SJSA1 (cell line): ENCODE measurements at regions not wholly inside any gene's neighbourhood (a gene's known extent, or its start where the extent isn't known, plus 50 kb on each side); places are given as distances from the start of the nearest gene placed in this dataset.
A peak's percentile ranks its signal among the peaks of the same experiment; 100 is the strongest.

Experiments
- DNase-seq, 2 experiments: peaks; one replicate each; pipeline ENCODE4 v3.0.0-alpha.2; 2015 to 2020; ENCODE audit warnings: low spot score in 2 of 2, low read depth in 1 of 2
- H3K27ac ChIP-seq: fragments of 250-450 bp; sonication (Bioruptor Pico); 2 replicates; pipeline ENCODE4 v1.5.1; 2020; ENCODE audit warnings: mild to moderate bottlenecking, moderate library complexity
- H3K27me3 ChIP-seq: fragments of 250-450 bp; sonication (Bioruptor Pico); replicated peaks from 2 replicates; pipeline ENCODE4 v1.5.1; 2020; ENCODE audit warnings: mild to moderate bottlenecking, moderate library complexity
- H3K36me3 ChIP-seq: fragments of 250-450 bp; sonication (Bioruptor Pico); 2 replicates; pipeline ENCODE4 v1.5.1; 2020; ENCODE audit warnings: mild to moderate bottlenecking
- H3K4me1 ChIP-seq: fragments of 250-450 bp; sonication (Bioruptor Pico); replicated peaks from 2 replicates; pipeline ENCODE4 v1.6.1; 2021; ENCODE audit warnings: mild to moderate bottlenecking
- H3K4me3 ChIP-seq: fragments of 250-450 bp; sonication (Bioruptor Pico); 2 replicates; pipeline ENCODE4 v1.5.1; 2020; ENCODE audit warnings: mild to moderate bottlenecking
- H3K9me3 ChIP-seq: fragments of 250-450 bp; sonication (Bioruptor Pico); replicated peaks from 2 replicates; pipeline ENCODE4 v1.5.1; 2020; ENCODE audit warnings: mild to moderate bottlenecking

DNA sequence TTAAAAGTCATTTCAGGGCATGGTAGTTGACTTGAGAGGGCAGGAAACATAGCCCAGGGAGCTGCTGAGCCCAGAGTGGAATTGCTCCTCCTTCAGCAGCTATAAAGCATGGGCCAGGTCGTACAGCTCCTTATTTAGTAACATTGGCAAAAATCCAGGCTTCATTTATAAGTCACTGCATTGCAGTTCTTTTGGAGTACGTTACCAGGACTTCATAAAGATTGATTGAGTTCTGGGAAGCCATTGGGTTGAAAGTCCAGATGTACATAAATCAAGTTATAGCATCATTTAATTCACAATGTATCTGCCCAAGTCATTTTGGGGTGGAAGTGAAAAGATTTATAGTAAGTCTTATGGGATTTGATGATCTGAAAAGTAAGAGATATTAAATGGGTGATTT is 53.0 kb upstream of the ANKEF1 start:
- Histone ChIP-seq H3K4me3 (no peak overlapping the region), H3K27me3 (no peaks in the 10 kb centered on the region), H3K27ac (no peak overlapping the region), H3K4me1 (no peaks in the 10 kb centered on the region), H3K36me3 (no peaks in the 10 kb centered on the region), H3K9me3 (no peaks in the 10 kb centered on the region)
- DNase-seq = no peak

DNA sequence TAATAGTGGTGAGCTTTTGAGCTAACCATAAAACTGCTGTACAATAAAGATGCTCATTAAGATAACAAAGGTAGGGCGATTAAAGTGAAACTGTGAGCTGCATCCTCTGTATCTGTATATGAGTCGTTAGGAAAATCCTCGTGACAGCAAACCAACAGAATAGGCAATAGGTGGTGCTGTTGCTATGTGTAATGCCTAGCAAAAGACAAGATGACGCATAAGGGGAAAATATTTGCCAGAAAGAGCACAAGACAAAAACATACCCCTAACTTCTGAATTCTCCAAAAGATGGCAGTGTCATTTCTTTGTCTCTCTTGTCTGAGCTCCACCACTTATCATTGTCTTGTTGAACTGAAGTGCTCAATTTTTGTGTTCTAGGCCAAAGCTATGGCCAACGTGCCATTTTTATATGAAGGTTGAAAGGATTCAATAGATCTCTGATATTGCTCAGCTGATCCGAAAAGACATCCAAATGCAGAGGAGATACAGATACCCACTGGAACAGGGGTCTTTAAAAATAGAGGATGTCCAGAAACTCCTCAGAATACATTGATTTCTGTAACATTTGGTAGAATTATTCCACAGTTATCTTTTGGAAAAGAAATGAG is 56.3 kb upstream of the ANKEF1 start:
- Histone ChIP-seq H3K27me3 (no peaks in the 10 kb centered on the region), H3K36me3 (no peaks in the 10 kb centered on the region), H3K27ac (no peak overlapping the region), H3K4me3 (no peak overlapping the region), H3K9me3 (no peaks in the 10 kb centered on the region), H3K4me1 (no peaks in the 10 kb centered on the region)
- DNase-seq = peak; percentile 47 to 71

GRCh38 chr20:9977629-9978028 is 57.2 kb upstream of the ANKEF1 start:
- DNase-seq = no peak
- Histone ChIP-seq H3K4me3 (no peak overlapping the region), H3K36me3 (no peaks in the 10 kb centered on the region)

DNA sequence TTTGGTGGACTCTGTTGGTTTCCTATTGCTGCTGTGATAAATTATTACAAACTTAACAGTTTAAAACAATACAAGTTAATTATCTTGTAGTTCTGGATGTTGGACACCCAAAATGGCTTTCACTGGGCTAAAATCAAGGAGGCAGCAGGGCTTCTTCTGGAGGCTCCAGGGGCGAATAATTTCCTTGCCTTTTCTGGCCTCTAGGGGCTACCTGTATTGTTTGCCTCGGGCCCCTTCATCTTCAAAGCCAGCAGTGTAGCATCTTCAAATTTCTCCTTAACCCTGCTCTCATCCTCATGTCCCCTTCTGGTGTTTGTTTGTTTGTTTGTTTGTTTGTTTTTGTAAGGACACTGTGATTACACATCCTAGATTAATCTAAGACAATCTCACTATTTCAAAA is 60.5 kb upstream of the ANKEF1 start:
- DNase-seq = no peak

More at GRCh38 chr20:9977629-9978028, 57.2 kb upstream of the ANKEF1 start:
- Histone ChIP-seq H3K4me1 (no peaks in the 10 kb centered on the region), H3K27ac (no peak overlapping the region), H3K27me3 (no peaks in the 10 kb centered on the region), H3K9me3 (no peaks in the 10 kb centered on the region)

DNA sequence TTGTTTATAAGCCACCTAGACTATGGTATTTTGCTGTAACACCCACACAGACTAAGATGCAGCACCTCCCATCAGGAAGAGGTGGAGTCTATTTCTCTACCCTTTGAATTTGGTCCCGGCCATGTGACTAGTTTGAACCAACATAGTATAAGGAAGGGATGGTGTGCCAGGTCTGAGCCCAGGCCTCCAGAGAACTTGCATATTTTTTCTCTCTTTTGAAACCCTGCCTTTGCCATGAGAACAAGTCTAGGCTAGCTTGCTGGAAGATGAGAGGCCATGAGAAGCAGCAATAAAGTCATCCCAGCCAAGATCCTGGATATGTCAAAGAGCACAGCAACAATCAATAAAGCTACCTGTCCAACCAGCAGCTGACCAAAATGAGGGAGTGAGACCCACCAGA is 63.0 kb upstream of the ANKEF1 start:
- no peak overlapping the region for H3K4me3 ChIP-seq
- DNase-seq = no peak
- H3K27me3 ChIP-seq = peaks cover 5% of the 10 kb centered on the region
- no peaks in the 10 kb centered on the region; the same call in 1 of the 2 replicates for H3K9me3 ChIP-seq
- no peaks in the 10 kb centered on the region for H3K4me1 ChIP-seq
- H3K27ac ChIP-seq = no peak overlapping the region
- H3K36me3 ChIP-seq = no peaks in the 10 kb centered on the region

More for the DNA sequence above, 60.5 kb upstream of the ANKEF1 start:
- Histone ChIP-seq H3K27me3 (no peaks in the 10 kb centered on the region), H3K4me1 (no peaks in the 10 kb centered on the region), H3K9me3 (no peaks in the 10 kb centered on the region), H3K36me3 (no peaks in the 10 kb centered on the region), H3K27ac (no peak overlapping the region), H3K4me3 (no peak overlapping the region)

- Histone ChIP-seq H3K36me3 (no peaks in the 10 kb centered on the region), H3K4me3 (no peak overlapping the region), H3K27ac (no peak overlapping the region), H3K4me1 (no peaks in the 10 kb centered on the region), H3K27me3 (peaks cover 11% of the 10 kb centered on the region), H3K9me3 (no peaks in the 10 kb centered on the region; the same call in 1 of the 2 replicates)
- no peak for DNase-seq
Measured at GRCh38 chr20:9969626-9970025, 65.2 kb upstream of the ANKEF1 start.

GRCh38 chr20:9968015-9968414 is 66.8 kb upstream of the ANKEF1 start:
- Histone ChIP-seq H3K27ac (no peak overlapping the region), H3K4me3 (no peak overlapping the region), H3K9me3 (no peaks in the 10 kb centered on the region; the same call in 1 of the 2 replicates), H3K36me3 (no peaks in the 10 kb centered on the region), H3K27me3 (peaks cover 15% of the 10 kb centered on the region), H3K4me1 (no peaks in the 10 kb centered on the region)
- no peak for DNase-seq

DNA sequence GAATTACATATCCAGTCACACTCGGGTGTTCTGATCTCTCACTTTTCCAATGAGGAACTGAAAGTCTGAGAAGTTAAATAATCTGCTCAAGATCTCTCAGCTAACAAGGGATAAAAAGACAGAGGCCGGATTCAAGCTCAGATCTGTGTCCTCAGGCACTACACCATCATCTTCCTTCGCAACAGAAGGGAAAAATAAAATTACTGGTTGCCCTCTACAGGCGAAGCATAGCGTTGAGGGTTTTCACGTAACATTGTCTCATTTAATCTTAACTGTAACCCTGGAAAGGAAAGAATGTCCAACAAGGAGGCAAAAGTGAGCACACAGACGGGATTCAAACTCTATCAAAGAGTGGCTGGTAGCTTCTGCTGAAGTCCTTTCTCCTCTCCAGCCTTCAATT is 67.8 kb upstream of the ANKEF1 start:
- DNase-seq = no peak
- no peak overlapping the region for H3K4me3 ChIP-seq
- peaks cover 15% of the 10 kb centered on the region for H3K27me3 ChIP-seq
- H3K9me3 ChIP-seq = no peaks in the 10 kb centered on the region; the same call in 1 of the 2 replicates
- H3K4me1 ChIP-seq = no peaks in the 10 kb centered on the region
- H3K27ac ChIP-seq = no peak overlapping the region
- H3K36me3 ChIP-seq = no peaks in the 10 kb centered on the region

DNA sequence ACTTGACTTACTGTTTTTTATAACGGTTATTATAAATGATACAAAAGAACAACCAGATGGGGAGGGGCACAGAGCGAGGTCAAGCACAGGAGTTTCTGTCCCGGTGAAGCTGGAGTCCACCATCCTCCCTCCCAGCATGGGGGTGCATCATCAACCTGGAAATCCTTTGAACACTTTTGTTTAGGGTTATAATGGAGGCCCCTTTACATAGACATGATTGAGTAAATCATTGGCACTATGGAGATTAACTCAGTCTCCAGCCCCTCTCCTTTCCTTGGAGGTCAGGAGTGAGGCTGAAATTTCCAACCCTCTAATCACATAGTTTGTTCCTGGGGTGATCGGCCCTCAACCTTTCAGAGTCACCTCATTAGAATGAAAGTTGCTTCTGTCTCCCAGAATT is 71.8 kb upstream of the ANKEF1 start:
- H3K27me3 ChIP-seq = peaks cover 15% of the 10 kb centered on the region
- H3K36me3 ChIP-seq = no peaks in the 10 kb centered on the region

GRCh38 chr20:9958693-9959092 is 76.1 kb upstream of the ANKEF1 start:
- H3K9me3 ChIP-seq = no peaks in the 10 kb centered on the region
- DNase-seq = no peak
- H3K36me3 ChIP-seq = no peaks in the 10 kb centered on the region
- no peak overlapping the region for H3K27ac ChIP-seq
- no peak overlapping the region for H3K4me3 ChIP-seq
- no peaks in the 10 kb centered on the region for H3K4me1 ChIP-seq
- no peaks in the 10 kb centered on the region for H3K27me3 ChIP-seq

More for the DNA sequence above, 71.8 kb upstream of the ANKEF1 start:
- no peak overlapping the region for H3K4me3 ChIP-seq
- no peak overlapping the region for H3K27ac ChIP-seq
- no peak for DNase-seq
- no peaks in the 10 kb centered on the region; the same call in 1 of the 2 replicates for H3K9me3 ChIP-seq
- no peaks in the 10 kb centered on the region for H3K4me1 ChIP-seq

GRCh38 chr20:9955646-9956045 is 79.1 kb upstream of the ANKEF1 start:
- Histone ChIP-seq H3K27ac (no peak overlapping the region), H3K36me3 (no peaks in the 10 kb centered on the region), H3K4me1 (no peaks in the 10 kb centered on the region), H3K4me3 (no peak overlapping the region), H3K27me3 (no peaks in the 10 kb centered on the region), H3K9me3 (no peaks in the 10 kb centered on the region)
- DNase-seq = no peak

- no peak for DNase-seq
- no peaks in the 10 kb centered on the region for H3K9me3 ChIP-seq
- 0 out of 2 replicates have a peak, but pooled peaks cover 3% of the 10 kb centered on the region for H3K27me3 ChIP-seq
- H3K36me3 ChIP-seq = no peaks in the 10 kb centered on the region
- H3K4me3 ChIP-seq = no peak overlapping the region
- no peak overlapping the region for H3K27ac ChIP-seq
- H3K4me1 ChIP-seq = no peaks in the 10 kb centered on the region
Measured at GRCh38 chr20:9949563-9949962, 85.2 kb upstream of the ANKEF1 start.

- Histone ChIP-seq H3K36me3 (no peaks in the 10 kb centered on the region), H3K27ac (no peak overlapping the region), H3K4me3 (no peak overlapping the region), H3K9me3 (no peaks in the 10 kb centered on the region), H3K4me1 (no peaks in the 10 kb centered on the region), H3K27me3 (0 out of 2 replicates have a peak, but pooled peaks cover 3% of the 10 kb centered on the region)
- no peak for DNase-seq
Measured at GRCh38 chr20:9945408-9945807, 89.4 kb upstream of the ANKEF1 start.

GRCh38 chr20:9942736-9943135 is 92.1 kb upstream of the ANKEF1 start:
- H3K4me3 ChIP-seq = no peak overlapping the region
- H3K4me1 ChIP-seq = no peaks in the 10 kb centered on the region
- DNase-seq = no peak
- no peaks in the 10 kb centered on the region for H3K36me3 ChIP-seq
- H3K27ac ChIP-seq = no peak overlapping the region
- H3K9me3 ChIP-seq = no peaks in the 10 kb centered on the region
- H3K27me3 ChIP-seq = peaks cover 9% of the 10 kb centered on the region; the same call in 1 of the 2 replicates

GRCh38 chr20:9940329-9940728 is 94.5 kb upstream of the ANKEF1 start:
- no peaks in the 10 kb centered on the region for H3K4me1 ChIP-seq
- no peak for DNase-seq
- no peaks in the 10 kb centered on the region for H3K36me3 ChIP-seq
- no peak overlapping the region for H3K4me3 ChIP-seq
- H3K27me3 ChIP-seq = peaks cover 6% of the 10 kb centered on the region; the same call in 1 of the 2 replicates
- H3K9me3 ChIP-seq = no peaks in the 10 kb centered on the region
- H3K27ac ChIP-seq = no peak overlapping the region
